Heart right ventricle (tissue), 16 donors: ENCODE measurements at regions not wholly inside any gene's neighbourhood (a gene's known extent, or its start where the extent isn't known, plus 50 kb on each side); places are given as distances from the start of the nearest gene placed in this dataset.
"Not testable (repeated sequence)": the region's sequence is repeated elsewhere in the genome, so short reads cannot be mapped to it uniquely, and the experiment has no call there.

Source experiments
- ATAC-seq, 8 donors: fragments of 200-7000 bp; cut with Tn5 transposase; one replicate each; pipeline ENCODE4 v1.9.1; 2020; ENCODE audit warnings: mild to moderate bottlenecking in 8 of 8, moderate library complexity in 8 of 8, moderate number of reproducible peaks in 1 of 8
- DNase-seq, 2 donors: peaks; one replicate each; pipeline ENCODE4 v3.0.0-alpha.2; 2020
- H3K27ac ChIP-seq, 10 donors: fragments of 200-600 bp; sonication (generic) in 2 of 10; one replicate each; pipeline versions ENCODE4 v1.5.0 to v1.8.0; 2020 to 2022; ENCODE audit warnings: mild to moderate bottlenecking in 3 of 10
- H3K27me3 ChIP-seq, 7 donors: fragments of 200-600 bp; one replicate each; pipeline ENCODE4 v1.8.0; 2021 to 2022; ENCODE audit warnings: mild to moderate bottlenecking in 2 of 7
- H3K36me3 ChIP-seq, 9 donors: fragments of 200-600 bp; sonication (generic) in 1 of 9; one replicate each; pipeline versions ENCODE4 v1.5.0 to v1.8.0; 2020 to 2022; ENCODE audit warnings: mild to moderate bottlenecking in 2 of 9
- H3K4me1 ChIP-seq, 9 donors: fragments of 200-600 bp; sonication (generic) in 1 of 9; one replicate each; pipeline versions ENCODE4 v1.5.0 to v1.8.0; 2020 to 2022; ENCODE audit warnings: mild to moderate bottlenecking in 4 of 9
- H3K4me3 ChIP-seq, 10 donors: fragments of 200-600 bp; sonication (generic) in 2 of 10; one replicate each; pipeline versions ENCODE4 v1.5.0 to v1.8.0; 2020 to 2022; ENCODE audit warnings: mild to moderate bottlenecking in 7 of 10, moderate library complexity in 2 of 10
- H3K9me3 ChIP-seq, 11 donors: fragments of 200-600 bp in 10 of 11; sonication (generic) in 2 of 11; one replicate each; pipeline versions ENCODE4 v1.5.0 to v1.8.0; 2013 to 2022; ENCODE audit warnings: mild to moderate bottlenecking in 2 of 11, control low read depth in 1 of 11, moderate library complexity in 1 of 11
- CTCF ChIP-seq, 9 donors: fragments of 200-600 bp; sonication (generic) in 2 of 9; IDR thresholded peaks; one replicate each; pipeline versions ENCODE4 v1.5.0 to v1.8.0; 2021 to 2022; ENCODE audit warnings: antibody characterized with exemption in 9 of 9, mild to moderate bottlenecking in 5 of 9, moderate library complexity in 1 of 9
- WGBS, 2 donors: extraction: QIAGEN DNeasy Blood & Tissue Kit; methylation state at CpG; one replicate each; pipeline ENCODE4 v1.1.7; 2013; ENCODE audit warnings: inconsistent platforms in 1 of 2; 5-methylcytosine and 5-hydroxymethylcytosine counted together
- intact Hi-C, 10 donors: fragments of 100-400 bp; cut with DNase I; formaldehyde crosslinking; loops; one replicate each; pipeline versions ENCODE4 v1.11.1 to v1.14.2; 2022
- donor health status: Arrhythmogenic right ventricular cardiomyopathy.
- donor health status: ischemic (EF 13 %, LVEDD 7.1; RV severe dilation, severe dysfunction).
- donor health status: healthy with polysubstance abuse.
- donor health status: DM: no; HTN: yes; CAD: no.
- donor health status: DM: no; HTN: no; CAD: no.
- donor health status: ischemic (EF 25% LVEDD 6.9; RV normal size, moderate dysfunction).
- donor health status: ischemic (EF 25% LVEDD 5.7; RV mildly dilated, moderate dysfunction).
- donor health status: healthy.
- donor health status: DM: yes; HTN: yes; CAD: no.
- donor health status: Ischemic cardiomyopathy.
- donor health status: ischemic (EF 35%, LVEDD 5.7; RV mildly dilated, moderate dysfunction).
- donor health status: nonischemic (EF 11% LVEDD 7.7; RV severe dilation, severe dysfunction).
- donor health status: DM: yes; HTN: yes; CAD: no.
- donor health status: PGD.
- donor health status: ischemic (EF 29% LVEDD 5.4; RV normal size, mild dysfunction).
- donor health status: nonischemic (EF 23%, LVEDD 6.1; RV moderate dilation, normal function).

- no peak overlapping the region for H3K27ac ChIP-seq
- no peaks in the 10 kb centered on the region for H3K27me3 ChIP-seq
- intact Hi-C loops = no loop called here
- peaks cover 0 to 18% (median 0%) of the 10 kb centered on the region in 9 donors for H3K36me3 ChIP-seq
- ATAC-seq (no peak), DNase-seq (no peak)
- no peak overlapping the region for H3K4me3 ChIP-seq
- no peaks in the 10 kb centered on the region for H3K9me3 ChIP-seq
- no peak for TF ChIP-seq CTCF (IDR thresholded peaks at IDR 0.05)
- no peaks in the 10 kb centered on the region for H3K4me1 ChIP-seq
- 91% methylated on average over 4 of the region's 4 CpGs for WGBS, 2 donors
These were observed 91.6 kb upstream of the ODAD2 start for GRCh38 chr10:28090506-28090905.

GRCh38 chr10:28089467-28089866 lies 90.6 kb upstream of the ODAD2 start:
- DNase-seq (no peak), ATAC-seq (no peak)
- WGBS, 2 donors = 89% methylated on average over 10 of the region's 10 CpGs
- intact Hi-C loops = no loop called here
- H3K4me1 ChIP-seq = no peaks in the 10 kb centered on the region
- H3K9me3 ChIP-seq = no peaks in the 10 kb centered on the region
- TF ChIP-seq CTCF (IDR thresholded peaks at IDR 0.05) = no peak
- peaks cover 0 to 18% (median 0%) of the 10 kb centered on the region in 9 donors for H3K36me3 ChIP-seq
- no peaks in the 10 kb centered on the region for H3K27me3 ChIP-seq
- no peak overlapping the region for H3K4me3 ChIP-seq
- H3K27ac ChIP-seq = no peak overlapping the region

GRCh38 chr10:28087661-28088351 lies 88.9 kb upstream of the ODAD2 start:
- H3K4me3 ChIP-seq = no peak overlapping the region
- DNase-seq (no peak), ATAC-seq (no peak)
- no peaks in the 10 kb centered on the region for H3K27me3 ChIP-seq
- no peak for TF ChIP-seq CTCF (IDR thresholded peaks at IDR 0.05)
- peaks cover 0 to 18% (median 0%) of the 10 kb centered on the region in 9 donors for H3K36me3 ChIP-seq
- H3K27ac ChIP-seq = no peak overlapping the region
- intact Hi-C loops = no loop called here
- 85 to 89% methylated on average over 2 of the region's 2 CpGs for WGBS, 2 donors
- H3K9me3 ChIP-seq = no peaks in the 10 kb centered on the region
- no peaks in the 10 kb centered on the region for H3K4me1 ChIP-seq

GRCh38 chr10:28085760-28086159 lies 86.9 kb upstream of the ODAD2 start:
- H3K27ac ChIP-seq, H3K9me3 ChIP-seq, ATAC-seq, H3K4me3 ChIP-seq, intact Hi-C loops, H3K27me3 ChIP-seq, DNase-seq, H3K4me1 ChIP-seq: not testable (repeated sequence)
- H3K36me3 ChIP-seq = peaks cover 0 to 18% (median 0%) of the 10 kb centered on the region in 9 donors
- WGBS, 2 donors = 91 to 95% methylated on average over 2 of the region's 2 CpGs

- Histone ChIP-seq H3K36me3 (peaks cover 0 to 6% (median 0%) of the 10 kb centered on the region in 9 donors), H3K27me3 (no peaks in the 10 kb centered on the region), H3K4me1 (no peaks in the 10 kb centered on the region), H3K9me3 (no peaks in the 10 kb centered on the region), H3K27ac (no peak overlapping the region), H3K4me3 (no peak overlapping the region)
- intact Hi-C loops = no loop called here
- no peak for TF ChIP-seq CTCF (IDR thresholded peaks at IDR 0.05)
- DNase-seq = no peak
- WGBS, 2 donors = 85 to 86% methylated on average over 2 of the region's 2 CpGs
- ATAC-seq = no peak
These were observed 84.0 kb upstream of the ODAD2 start for GRCh38 chr10:28082885-28083284.
